ENCODE measurements at regions not wholly inside any gene's neighbourhood (a gene's known extent, or its start where the extent isn't known, plus 50 kb on each side); places are given as distances from the start of the nearest gene placed in this dataset.

DNA sequence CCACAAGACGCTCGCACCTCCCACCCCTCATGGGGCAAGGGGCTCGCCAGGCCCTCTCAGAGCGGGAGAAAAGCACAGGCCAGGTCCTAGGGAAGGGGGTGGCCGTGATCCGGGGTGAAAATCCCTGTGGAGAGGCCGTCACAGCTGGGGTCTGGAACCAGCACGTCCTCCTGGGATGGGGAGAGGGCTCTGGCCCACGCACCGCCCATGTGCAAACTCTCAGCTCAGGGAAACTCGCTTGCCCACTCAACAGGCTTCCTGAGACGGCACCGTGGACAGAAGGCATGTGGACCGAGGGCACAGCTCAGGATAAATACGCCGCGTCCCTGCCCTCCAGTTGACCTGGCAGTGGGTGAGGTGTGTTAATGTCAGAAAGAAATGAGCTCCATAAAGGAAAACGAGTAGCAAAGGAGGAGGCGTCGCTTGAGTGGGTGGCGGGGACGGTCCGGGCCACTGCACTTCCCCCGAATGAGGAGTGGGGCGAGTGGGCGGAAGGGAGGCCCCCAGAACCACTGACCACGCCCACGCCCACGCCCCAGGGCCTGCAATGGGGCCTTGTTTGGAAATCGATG, 57.6 kb upstream of the GALNT9 start:
- no peak for TF ChIP-seq POLR2A (IDR thresholded peaks at IDR 0.05)
- TF ChIP-seq, protein P1, sequence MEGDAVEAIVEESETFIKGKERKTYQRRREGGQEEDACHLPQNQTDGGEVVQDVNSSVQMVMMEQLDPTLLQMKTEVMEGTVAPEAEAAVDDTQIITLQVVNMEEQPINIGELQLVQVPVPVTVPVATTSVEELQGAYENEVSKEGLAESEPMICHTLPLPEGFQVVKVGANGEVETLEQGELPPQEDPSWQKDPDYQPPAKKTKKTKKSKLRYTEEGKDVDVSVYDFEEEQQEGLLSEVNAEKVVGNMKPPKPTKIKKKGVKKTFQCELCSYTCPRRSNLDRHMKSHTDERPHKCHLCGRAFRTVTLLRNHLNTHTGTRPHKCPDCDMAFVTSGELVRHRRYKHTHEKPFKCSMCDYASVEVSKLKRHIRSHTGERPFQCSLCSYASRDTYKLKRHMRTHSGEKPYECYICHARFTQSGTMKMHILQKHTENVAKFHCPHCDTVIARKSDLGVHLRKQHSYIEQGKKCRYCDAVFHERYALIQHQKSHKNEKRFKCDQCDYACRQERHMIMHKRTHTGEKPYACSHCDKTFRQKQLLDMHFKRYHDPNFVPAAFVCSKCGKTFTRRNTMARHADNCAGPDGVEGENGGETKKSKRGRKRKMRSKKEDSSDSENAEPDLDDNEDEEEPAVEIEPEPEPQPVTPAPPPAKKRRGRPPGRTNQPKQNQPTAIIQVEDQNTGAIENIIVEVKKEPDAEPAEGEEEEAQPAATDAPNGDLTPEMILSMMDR (IDR thresholded peaks at IDR 0.05), result no peak
